ENCODE measurements at regions not wholly inside any gene's neighbourhood (a gene's known extent, or its start where the extent isn't known, plus 50 kb on each side); places are given as distances from the start of the nearest gene placed in this dataset.
"Not testable (repeated sequence)": the region's sequence is repeated elsewhere in the genome, so short reads cannot be mapped to it uniquely, and the experiment has no call there.

DNA sequence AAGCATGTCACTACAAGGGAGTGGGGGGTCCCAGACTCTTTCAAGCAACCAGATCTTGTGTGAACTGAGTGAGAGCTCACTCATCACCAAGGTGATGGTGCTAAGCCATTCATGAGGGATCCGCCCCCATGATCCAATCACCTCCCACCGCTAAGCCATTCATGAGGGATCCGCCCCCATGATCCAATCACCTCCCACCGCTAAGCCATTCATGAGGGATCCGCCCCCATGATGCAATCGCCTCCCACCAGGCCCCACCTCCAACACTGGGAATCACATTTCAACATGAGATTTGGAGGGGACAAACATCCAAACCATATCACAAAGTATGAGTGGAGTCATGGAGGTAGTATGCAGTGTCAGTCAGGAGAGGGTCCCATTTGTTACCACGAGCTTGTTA lies 64.8 kb upstream of the PROKR2 start:
- TF ChIP-seq, protein P1, sequence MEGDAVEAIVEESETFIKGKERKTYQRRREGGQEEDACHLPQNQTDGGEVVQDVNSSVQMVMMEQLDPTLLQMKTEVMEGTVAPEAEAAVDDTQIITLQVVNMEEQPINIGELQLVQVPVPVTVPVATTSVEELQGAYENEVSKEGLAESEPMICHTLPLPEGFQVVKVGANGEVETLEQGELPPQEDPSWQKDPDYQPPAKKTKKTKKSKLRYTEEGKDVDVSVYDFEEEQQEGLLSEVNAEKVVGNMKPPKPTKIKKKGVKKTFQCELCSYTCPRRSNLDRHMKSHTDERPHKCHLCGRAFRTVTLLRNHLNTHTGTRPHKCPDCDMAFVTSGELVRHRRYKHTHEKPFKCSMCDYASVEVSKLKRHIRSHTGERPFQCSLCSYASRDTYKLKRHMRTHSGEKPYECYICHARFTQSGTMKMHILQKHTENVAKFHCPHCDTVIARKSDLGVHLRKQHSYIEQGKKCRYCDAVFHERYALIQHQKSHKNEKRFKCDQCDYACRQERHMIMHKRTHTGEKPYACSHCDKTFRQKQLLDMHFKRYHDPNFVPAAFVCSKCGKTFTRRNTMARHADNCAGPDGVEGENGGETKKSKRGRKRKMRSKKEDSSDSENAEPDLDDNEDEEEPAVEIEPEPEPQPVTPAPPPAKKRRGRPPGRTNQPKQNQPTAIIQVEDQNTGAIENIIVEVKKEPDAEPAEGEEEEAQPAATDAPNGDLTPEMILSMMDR (IDR thresholded peaks at IDR 0.05; ENCODE audit: low read depth, low read length) = not testable (repeated sequence)
- not testable (repeated sequence) for TF ChIP-seq POLR2A (IDR thresholded peaks at IDR 0.05; ENCODE audit: extremely low read depth, insufficient read length); MYC (IDR thresholded peaks at IDR 0.05; ENCODE audit: low read depth, low read length)
- TF ChIP-seq, protein P2, sequence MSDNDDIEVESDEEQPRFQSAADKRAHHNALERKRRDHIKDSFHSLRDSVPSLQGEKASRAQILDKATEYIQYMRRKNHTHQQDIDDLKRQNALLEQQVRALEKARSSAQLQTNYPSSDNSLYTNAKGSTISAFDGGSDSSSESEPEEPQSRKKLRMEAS (IDR thresholded peaks at IDR 0.05; ENCODE audit: low read depth, low read length) = not testable (repeated sequence)

Measured in NB4 (cell line).